ENCODE measurements at regions not wholly inside any gene's neighbourhood (a gene's known extent, or its start where the extent isn't known, plus 50 kb on each side); places are given as distances from the start of the nearest gene placed in this dataset.

GRCh38 chr20:6715401-6715941 is 52.0 kb upstream of the BMP2 start:
- no peak for DNase-seq (ENCODE audit: low read depth in 3 of 3, low spot score in 2 of 3)

GRCh38 chr20:6714279-6714711 is 53.2 kb upstream of the BMP2 start:
- no peak for DNase-seq (ENCODE audit: low read depth in 3 of 3, low spot score in 2 of 3)

- no peak for DNase-seq (ENCODE audit: low read depth in 3 of 3, low spot score in 2 of 3)
Observed at GRCh38 chr20:6711951-6712649, 55.4 kb upstream of the BMP2 start.

- no peak for DNase-seq (ENCODE audit: low read depth in 3 of 3, low spot score in 2 of 3)
Observed at GRCh38 chr20:6709910-6710595, 57.4 kb upstream of the BMP2 start.

- DNase-seq (ENCODE audit: low read depth in 3 of 3, low spot score in 2 of 3) = no peak
Observed at GRCh38 chr20:6708010-6708409, 59.5 kb upstream of the BMP2 start.

GRCh38 chr20:6707321-6707831 is 60.1 kb upstream of the BMP2 start:
- no peak for DNase-seq (ENCODE audit: low read depth in 3 of 3, low spot score in 2 of 3)

- no peak for DNase-seq (ENCODE audit: low read depth in 3 of 3, low spot score in 2 of 3)
Observed at GRCh38 chr20:6705926-6706548, 61.4 kb upstream of the BMP2 start.

- DNase-seq (ENCODE audit: low read depth in 3 of 3, low spot score in 2 of 3) = no peak
Observed at GRCh38 chr20:6705106-6705766, 62.2 kb upstream of the BMP2 start.

- DNase-seq (ENCODE audit: low read depth in 3 of 3, low spot score in 2 of 3) = no peak
Observed at GRCh38 chr20:6704132-6704861, 63.2 kb upstream of the BMP2 start.

GRCh38 chr20:6703656-6704055 is 63.8 kb upstream of the BMP2 start:
- no peak for DNase-seq (ENCODE audit: low read depth in 3 of 3, low spot score in 2 of 3)

GRCh38 chr20:6703047-6703446 is 64.4 kb upstream of the BMP2 start:
- no peak for DNase-seq (ENCODE audit: low read depth in 3 of 3, low spot score in 2 of 3)

GRCh38 chr20:6702144-6702543 is 65.3 kb upstream of the BMP2 start:
- DNase-seq (ENCODE audit: low read depth in 3 of 3, low spot score in 2 of 3) = no peak

- no peak for DNase-seq (ENCODE audit: low read depth in 3 of 3, low spot score in 2 of 3)
Observed at GRCh38 chr20:6700563-6701329, 66.7 kb upstream of the BMP2 start.

- no peak for DNase-seq (ENCODE audit: low read depth in 3 of 3, low spot score in 2 of 3)
Observed at GRCh38 chr20:6699921-6700562, 67.4 kb upstream of the BMP2 start.

- DNase-seq (ENCODE audit: low read depth in 3 of 3, low spot score in 2 of 3) = no peak
Observed at GRCh38 chr20:6698723-6699122, 68.8 kb upstream of the BMP2 start.

- no peak for DNase-seq (ENCODE audit: low read depth in 3 of 3, low spot score in 2 of 3)
Observed at GRCh38 chr20:6698056-6698455, 69.4 kb upstream of the BMP2 start.

- no peak for DNase-seq (ENCODE audit: low read depth in 3 of 3, low spot score in 2 of 3)
Observed at GRCh38 chr20:6697228-6697972, 70.1 kb upstream of the BMP2 start.

- DNase-seq (ENCODE audit: low read depth in 3 of 3, low spot score in 2 of 3) = no peak
Observed at GRCh38 chr20:6696001-6696400, 71.5 kb upstream of the BMP2 start.
